Activated CD4-positive, alpha-beta memory T cell treated with anti-CD3 and anti-CD28 coated beads for 36 hours (primary cell): ENCODE measurements at regions not wholly inside any gene's neighbourhood (a gene's known extent, or its start where the extent isn't known, plus 50 kb on each side); places are given as distances from the start of the nearest gene placed in this dataset.

Source experiments
- CTCF ChIA-PET: fragments of 350-600 bp; sonication (Branson Sonifier 250); formaldehyde crosslinking; loops from one replicate; lab custom pipeline; 2021; ENCODE audit warnings: antibody characterized with exemption, inconsistent platforms; lab: Charles Lee
- POLR2A ChIA-PET: fragments of 350-600 bp; sonication (Branson Sonifier 250); formaldehyde crosslinking; loops from one replicate; lab custom pipeline; 2021; ENCODE audit warnings: antibody characterized with exemption; lab: Charles Lee
- DNase-seq: peaks from one replicate; pipeline ENCODE4 v3.0.0-alpha.2; 2020
- H3K27ac Mint-ChIP-seq: one replicate; pipeline ENCODE4 v1.8.0; 2021; ENCODE audit warnings: mixed read lengths
- H3K27me3 Mint-ChIP-seq: one replicate; pipeline ENCODE4 v1.8.0; 2021; ENCODE audit warnings: mixed read lengths
- H3K36me3 Mint-ChIP-seq: one replicate; pipeline ENCODE4 v1.8.0; 2021; ENCODE audit warnings: mixed read lengths
- H3K4me1 Mint-ChIP-seq: one replicate; pipeline ENCODE4 v1.8.0; 2021; ENCODE audit warnings: low read depth, mixed read lengths
- H3K4me3 Mint-ChIP-seq: one replicate; pipeline ENCODE4 v1.8.0; 2021; ENCODE audit warnings: mild to moderate bottlenecking, mixed read lengths
- H3K9me3 Mint-ChIP-seq: one replicate; pipeline ENCODE4 v1.8.0; 2021; ENCODE audit warnings: mixed read lengths
- intact Hi-C: fragments of 100-400 bp; cut with micrococcal nuclease; formaldehyde crosslinking; loops from one replicate; pipeline ENCODE4 v1.15.1; 2023

GRCh38 chr9:27763831-27764230, 190.6 kb upstream of the C9orf72 start:
- H3K27ac Mint-ChIP-seq: no peak overlapping the region
- H3K27me3 Mint-ChIP-seq: peaks cover 2% of the 10 kb centered on the region
- intact Hi-C loops: no loop called here
- ChIA-PET CTCF (no interaction called here), POLR2A (no interaction called here)
- no peak overlapping the region for H3K4me3 Mint-ChIP-seq
- H3K36me3 Mint-ChIP-seq: no peaks in the 10 kb centered on the region
- DNase-seq: no peak
- H3K4me1 Mint-ChIP-seq: no peaks in the 10 kb centered on the region
- no peaks in the 10 kb centered on the region for H3K9me3 Mint-ChIP-seq

- DNase-seq: no peak
- Mint-ChIP-seq H3K27me3 (peaks cover 2% of the 10 kb centered on the region), H3K4me1 (no peaks in the 10 kb centered on the region), H3K27ac (no peak overlapping the region), H3K36me3 (no peaks in the 10 kb centered on the region), H3K9me3 (no peaks in the 10 kb centered on the region), H3K4me3 (no peak overlapping the region)
- ChIA-PET CTCF (no interaction called here), POLR2A (no interaction called here)
- intact Hi-C loops: no loop called here
Observed at GRCh38 chr9:27765266-27766072, 192.2 kb upstream of the C9orf72 start.

GRCh38 chr9:27766073-27766835, 193.0 kb upstream of the C9orf72 start:
- H3K27me3 Mint-ChIP-seq: peaks cover 2% of the 10 kb centered on the region
- H3K27ac Mint-ChIP-seq: no peak overlapping the region
- H3K36me3 Mint-ChIP-seq: no peaks in the 10 kb centered on the region
- H3K4me3 Mint-ChIP-seq: no peak overlapping the region
- no peak for DNase-seq
- H3K4me1 Mint-ChIP-seq: no peaks in the 10 kb centered on the region
- no peaks in the 10 kb centered on the region for H3K9me3 Mint-ChIP-seq
- intact Hi-C loops: no loop called here
- ChIA-PET CTCF (no interaction called here), POLR2A (no interaction called here)

GRCh38 chr9:27768781-27769180, 195.5 kb upstream of the C9orf72 start:
- H3K27ac Mint-ChIP-seq: no peak overlapping the region
- H3K9me3 Mint-ChIP-seq: no peaks in the 10 kb centered on the region
- no peaks in the 10 kb centered on the region for H3K4me1 Mint-ChIP-seq
- DNase-seq: no peak
- ChIA-PET POLR2A (no interaction called here), CTCF (no interaction called here)
- no peak overlapping the region for H3K4me3 Mint-ChIP-seq
- H3K36me3 Mint-ChIP-seq: no peaks in the 10 kb centered on the region
- intact Hi-C loops: no loop called here
- peaks cover 2% of the 10 kb centered on the region for H3K27me3 Mint-ChIP-seq

GRCh38 chr9:27770541-27770940, 197.3 kb upstream of the C9orf72 start:
- Mint-ChIP-seq H3K36me3 (no peaks in the 10 kb centered on the region), H3K9me3 (no peaks in the 10 kb centered on the region), H3K4me3 (no peak overlapping the region), H3K27me3 (peaks cover 2% of the 10 kb centered on the region), H3K4me1 (no peaks in the 10 kb centered on the region), H3K27ac (no peak overlapping the region)
- intact Hi-C loops: no loop called here
- CTCF ChIA-PET: no interaction called here
- no peak for DNase-seq
- POLR2A ChIA-PET: no interaction called here

GRCh38 chr9:27771803-27772545, 198.7 kb upstream of the C9orf72 start:
- Mint-ChIP-seq H3K36me3 (no peaks in the 10 kb centered on the region), H3K9me3 (no peaks in the 10 kb centered on the region), H3K27ac (no peak overlapping the region), H3K4me3 (no peak overlapping the region), H3K27me3 (no peaks in the 10 kb centered on the region), H3K4me1 (no peaks in the 10 kb centered on the region)
- CTCF ChIA-PET: no interaction called here
- intact Hi-C loops: no loop called here
- DNase-seq: no peak
- POLR2A ChIA-PET: no interaction called here

- intact Hi-C loops: no loop called here
- Mint-ChIP-seq H3K27ac (no peak overlapping the region), H3K4me1 (no peaks in the 10 kb centered on the region), H3K36me3 (no peaks in the 10 kb centered on the region), H3K9me3 (peaks cover 8% of the 10 kb centered on the region), H3K4me3 (no peak overlapping the region), H3K27me3 (peaks cover 2% of the 10 kb centered on the region)
- POLR2A ChIA-PET: no interaction called here
- peak; percentile 22 for DNase-seq
- CTCF ChIA-PET: no interaction called here
Observed at GRCh38 chr9:27784847-27785713, 211.8 kb upstream of the C9orf72 start.

- CTCF ChIA-PET: no interaction called here
- H3K27ac Mint-ChIP-seq: no peak overlapping the region
Observed at GRCh38 chr9:27785714-27786100, 212.4 kb upstream of the C9orf72 start.

GRCh38 chr9:27787891-27788290, 214.6 kb upstream of the C9orf72 start:
- H3K4me3 Mint-ChIP-seq: no peak overlapping the region
- intact Hi-C loops: no loop called here
- ChIA-PET CTCF (no interaction called here), POLR2A (no interaction called here)
- peaks cover 4% of the 10 kb centered on the region for H3K9me3 Mint-ChIP-seq
- no peak for DNase-seq
- H3K27ac Mint-ChIP-seq: no peak overlapping the region
- H3K36me3 Mint-ChIP-seq: no peaks in the 10 kb centered on the region
- peaks cover 2% of the 10 kb centered on the region for H3K27me3 Mint-ChIP-seq
- no peaks in the 10 kb centered on the region for H3K4me1 Mint-ChIP-seq

More at GRCh38 chr9:27785714-27786100, 212.4 kb upstream of the C9orf72 start:
- Mint-ChIP-seq H3K27me3 (peaks cover 2% of the 10 kb centered on the region), H3K36me3 (no peaks in the 10 kb centered on the region), H3K4me3 (no peak overlapping the region), H3K4me1 (no peaks in the 10 kb centered on the region), H3K9me3 (peaks cover 8% of the 10 kb centered on the region)
- POLR2A ChIA-PET: no interaction called here
- no peak for DNase-seq
- intact Hi-C loops: no loop called here

GRCh38 chr9:27791311-27791710, 218.0 kb upstream of the C9orf72 start:
- intact Hi-C loops: no loop called here
- ChIA-PET CTCF (no interaction called here), POLR2A (no interaction called here)
- Mint-ChIP-seq H3K4me1 (no peaks in the 10 kb centered on the region), H3K27me3 (peaks cover 2% of the 10 kb centered on the region), H3K9me3 (peaks cover 19% of the 10 kb centered on the region), H3K36me3 (no peaks in the 10 kb centered on the region), H3K27ac (no peak overlapping the region), H3K4me3 (no peak overlapping the region)
- DNase-seq: no peak

GRCh38 chr9:27792971-27793689, 219.8 kb upstream of the C9orf72 start:
- no peaks in the 10 kb centered on the region for H3K4me1 Mint-ChIP-seq
- ChIA-PET POLR2A (no interaction called here), CTCF (no interaction called here)
- H3K27ac Mint-ChIP-seq: no peak overlapping the region
- H3K9me3 Mint-ChIP-seq: peaks cover 19% of the 10 kb centered on the region
- no peaks in the 10 kb centered on the region for H3K36me3 Mint-ChIP-seq
- no peak for DNase-seq
- H3K27me3 Mint-ChIP-seq: peaks cover 2% of the 10 kb centered on the region
- H3K4me3 Mint-ChIP-seq: no peak overlapping the region
- intact Hi-C loops: no loop called here
